ENCODE measurements at regions not wholly inside any gene's neighbourhood (a gene's known extent, or its start where the extent isn't known, plus 50 kb on each side); places are given as distances from the start of the nearest gene placed in this dataset.

DNA sequence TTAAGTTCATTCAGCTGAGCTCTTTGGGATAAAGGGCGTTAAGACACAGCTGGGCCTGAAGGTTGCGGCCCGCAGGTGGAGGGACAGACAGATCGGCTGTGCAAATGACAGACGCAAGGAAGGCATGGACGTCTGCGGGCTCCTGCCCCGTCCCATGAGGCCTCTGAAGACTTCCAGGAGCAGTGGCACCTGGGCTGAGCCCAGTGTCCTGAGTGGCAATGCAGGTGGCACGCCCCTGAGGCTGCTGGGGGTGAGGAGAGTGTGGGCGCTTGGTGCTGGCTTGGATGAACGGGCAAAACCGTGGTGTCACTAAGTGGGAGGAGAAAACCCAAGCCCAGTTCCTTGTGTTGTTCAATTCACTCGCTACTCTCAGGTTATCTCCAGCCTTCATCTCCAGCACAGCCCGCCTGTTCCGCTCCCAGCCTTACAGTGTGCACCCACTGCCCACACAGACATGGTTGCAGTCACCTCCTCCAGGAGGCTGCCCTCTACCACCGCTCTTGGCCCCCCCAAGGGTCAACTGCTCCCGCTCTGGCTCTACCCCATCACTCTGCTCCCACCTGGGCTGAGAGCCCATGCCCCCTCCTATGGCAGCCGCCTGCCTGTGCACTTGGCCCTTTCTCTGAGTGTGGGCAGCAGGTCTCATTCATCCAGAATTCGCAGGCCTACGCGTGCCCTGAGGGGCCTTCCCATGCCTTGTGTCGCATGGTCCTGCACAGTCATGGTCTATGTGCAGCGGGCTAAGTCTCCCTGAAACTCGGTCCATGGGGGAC, 50.3 kb downstream of the PTGR3 start:
- Mint-ChIP-seq H3K27ac (ENCODE audit: unreplicated experiment) (no peak overlapping the region), H3K4me1 (ENCODE audit: low read depth, unreplicated experiment) (no peaks in the 10 kb centered on the region), H3K9me3 (ENCODE audit: low read depth, unreplicated experiment) (peaks cover 12% of the 10 kb centered on the region), H3K4me3 (ENCODE audit: low read depth, unreplicated experiment) (no peak overlapping the region), H3K36me3 (ENCODE audit: insufficient read depth, unreplicated experiment) (peaks cover 7% of the 10 kb centered on the region), H3K27me3 (ENCODE audit: unreplicated experiment) (peaks cover 26% of the 10 kb centered on the region)
- DNase-seq: no peak
- no peak for TF ChIP-seq CTCF (IDR thresholded peaks at IDR 0.05; ENCODE audit: unreplicated experiment)
- BruUV-seq (replicated peaks): no TSS peak
- intact Hi-C loops (cut with micrococcal nuclease; ENCODE audit: unreplicated experiment): no loop called here
- CTCF ChIA-PET: no interaction called here

- Mint-ChIP-seq H3K36me3 (ENCODE audit: insufficient read depth, unreplicated experiment) (peaks cover 7% of the 10 kb centered on the region), H3K4me1 (ENCODE audit: low read depth, unreplicated experiment) (no peaks in the 10 kb centered on the region), H3K27me3 (ENCODE audit: unreplicated experiment) (peaks cover 26% of the 10 kb centered on the region), H3K4me3 (ENCODE audit: low read depth, unreplicated experiment) (no peak overlapping the region), H3K9me3 (ENCODE audit: low read depth, unreplicated experiment) (peaks cover 12% of the 10 kb centered on the region), H3K27ac (ENCODE audit: unreplicated experiment) (no peak overlapping the region)
- DNase-seq: no peak
- intact Hi-C loops (cut with micrococcal nuclease; ENCODE audit: unreplicated experiment): no loop called here
- no peak for TF ChIP-seq CTCF (IDR thresholded peaks at IDR 0.05; ENCODE audit: unreplicated experiment)
- no TSS peak for BruUV-seq (replicated peaks)
- CTCF ChIA-PET: no interaction called here
Observed at GRCh38 chr18:75157851-75158250, 51.1 kb downstream of the PTGR3 start.

DNA sequence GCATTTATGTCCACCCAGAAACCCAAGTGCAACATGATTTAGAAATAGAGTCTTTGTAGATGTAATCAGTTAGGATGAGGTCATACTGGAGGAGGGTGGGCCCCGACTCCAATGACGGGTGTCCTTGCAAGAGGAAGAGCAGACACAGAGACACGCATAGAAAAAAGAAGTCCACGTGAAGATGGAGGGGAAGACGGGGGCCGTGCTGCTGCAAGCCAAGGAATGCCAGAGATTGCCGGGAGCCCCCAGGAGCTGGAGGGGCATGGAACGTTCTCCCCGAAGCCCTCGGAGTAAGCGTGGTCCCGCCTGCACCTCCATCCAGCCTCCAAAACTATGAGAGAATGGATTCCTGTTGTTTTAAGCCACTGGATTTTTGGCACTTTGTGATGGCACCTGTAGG, 51.6 kb downstream of the PTGR3 start:
- TF ChIP-seq CTCF (IDR thresholded peaks at IDR 0.05; ENCODE audit: unreplicated experiment): no peak
- no peak overlapping the region for H3K4me3 Mint-ChIP-seq (ENCODE audit: low read depth, unreplicated experiment)
- peaks cover 7% of the 10 kb centered on the region for H3K36me3 Mint-ChIP-seq (ENCODE audit: insufficient read depth, unreplicated experiment)
- no peak for DNase-seq
- peaks cover 26% of the 10 kb centered on the region for H3K27me3 Mint-ChIP-seq (ENCODE audit: unreplicated experiment)
- intact Hi-C loops (cut with micrococcal nuclease; ENCODE audit: unreplicated experiment): no loop called here
- H3K4me1 Mint-ChIP-seq (ENCODE audit: low read depth, unreplicated experiment): no peaks in the 10 kb centered on the region
- no TSS peak for BruUV-seq (replicated peaks)
- CTCF ChIA-PET: no interaction called here
- H3K27ac Mint-ChIP-seq (ENCODE audit: unreplicated experiment): no peak overlapping the region
- H3K9me3 Mint-ChIP-seq (ENCODE audit: low read depth, unreplicated experiment): peaks cover 13% of the 10 kb centered on the region

- Mint-ChIP-seq H3K36me3 (ENCODE audit: insufficient read depth, unreplicated experiment) (peaks cover 7% of the 10 kb centered on the region), H3K27me3 (ENCODE audit: unreplicated experiment) (peaks cover 26% of the 10 kb centered on the region), H3K27ac (ENCODE audit: unreplicated experiment) (no peak overlapping the region), H3K9me3 (ENCODE audit: low read depth, unreplicated experiment) (peaks cover 17% of the 10 kb centered on the region), H3K4me1 (ENCODE audit: low read depth, unreplicated experiment) (no peaks in the 10 kb centered on the region), H3K4me3 (ENCODE audit: low read depth, unreplicated experiment) (no peak overlapping the region)
- no peak for DNase-seq
- BruUV-seq (replicated peaks): no TSS peak
- intact Hi-C loops (cut with micrococcal nuclease; ENCODE audit: unreplicated experiment): no loop called here
- TF ChIP-seq CTCF (IDR thresholded peaks at IDR 0.05; ENCODE audit: unreplicated experiment): no peak
- CTCF ChIA-PET: no interaction called here
Observed at GRCh38 chr18:75156831-75157230, 52.1 kb downstream of the PTGR3 start.

Data from Calu3 (cell line).